GM21390 (cell line): ENCODE measurements at regions not wholly inside any gene's neighbourhood (a gene's known extent, or its start where the extent isn't known, plus 50 kb on each side); places are given as distances from the start of the nearest gene placed in this dataset.

Experiments used
- ATAC-seq: cut with Tn5 transposase; IDR thresholded peaks from one replicate; pipeline ENCODE4 v1.9.1; 2021; ENCODE audit not compliant: unreplicated experiment

GRCh38 chr4:125365731-125366130, 51.0 kb downstream of the FAT4 start:
- ATAC-seq, result no peak

- ATAC-seq, result no peak
Measured at GRCh38 chr4:125368146-125368545, 53.4 kb downstream of the FAT4 start.

- no peak for ATAC-seq
Measured at GRCh38 chr4:125368671-125369081, 53.9 kb downstream of the FAT4 start.

GRCh38 chr4:125369098-125369497, 54.3 kb downstream of the FAT4 start:
- no peak for ATAC-seq

- no peak for ATAC-seq
Measured at GRCh38 chr4:125370478-125370877, 55.7 kb downstream of the FAT4 start.

GRCh38 chr4:125382995-125383394, 68.2 kb downstream of the FAT4 start:
- ATAC-seq, result no peak

GRCh38 chr4:125387770-125388169, 73.0 kb downstream of the FAT4 start:
- no peak for ATAC-seq

GRCh38 chr4:125388613-125389012, 73.9 kb downstream of the FAT4 start:
- ATAC-seq, result no peak

GRCh38 chr4:125389713-125390112, 75.0 kb downstream of the FAT4 start:
- no peak for ATAC-seq

- ATAC-seq, result no peak
Measured at GRCh38 chr4:125390126-125390525, 75.4 kb downstream of the FAT4 start.

- ATAC-seq, result no peak
Measured at GRCh38 chr4:125390727-125391126, 76.0 kb downstream of the FAT4 start.

- ATAC-seq, result no peak
Measured at GRCh38 chr4:125392694-125393093, 77.9 kb downstream of the FAT4 start.

GRCh38 chr4:125393825-125394224, 79.1 kb downstream of the FAT4 start:
- no peak for ATAC-seq

GRCh38 chr4:125397226-125397625, 82.5 kb downstream of the FAT4 start:
- ATAC-seq, result no peak

GRCh38 chr4:125398263-125399002, 83.7 kb downstream of the FAT4 start:
- no peak for ATAC-seq

- no peak for ATAC-seq
Measured at GRCh38 chr4:125400756-125401155, 86.0 kb downstream of the FAT4 start.

GRCh38 chr4:125401784-125402183, 87.0 kb downstream of the FAT4 start:
- ATAC-seq, result no peak

GRCh38 chr4:125420526-125420925, 105.8 kb downstream of the FAT4 start:
- no peak for ATAC-seq

GRCh38 chr4:125421547-125421946, 106.8 kb downstream of the FAT4 start:
- no peak for ATAC-seq

- no peak for ATAC-seq
Measured at GRCh38 chr4:125423124-125423523, 108.4 kb downstream of the FAT4 start.

GRCh38 chr4:125428832-125429231, 114.1 kb downstream of the FAT4 start:
- ATAC-seq, result no peak

GRCh38 chr4:125430086-125430485, 115.3 kb downstream of the FAT4 start:
- ATAC-seq, result no peak

GRCh38 chr4:125432078-125432477, 117.3 kb downstream of the FAT4 start:
- no peak for ATAC-seq
